ENCODE measurements at regions not wholly inside any gene's neighbourhood (a gene's known extent, or its start where the extent isn't known, plus 50 kb on each side); places are given as distances from the start of the nearest gene placed in this dataset.

DNA sequence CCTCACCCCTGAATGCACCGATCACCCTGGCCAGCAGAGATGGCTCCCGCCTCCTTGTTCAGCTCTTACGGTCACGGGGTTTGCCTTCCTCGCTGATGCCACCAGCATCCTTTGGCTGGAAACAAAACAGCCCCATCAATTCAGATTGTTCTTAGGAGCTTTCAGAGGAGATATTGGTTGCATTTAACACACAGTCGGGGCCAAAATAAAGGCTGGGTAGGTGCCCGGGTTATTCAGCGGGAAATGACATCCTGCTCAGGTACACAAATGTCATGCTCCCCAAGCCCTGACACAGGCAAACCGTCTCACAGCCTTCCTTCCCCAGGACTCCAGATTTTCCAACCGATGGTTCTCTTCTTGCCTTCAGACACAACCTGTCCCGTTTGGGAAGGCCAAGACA lies 62.4 kb upstream of the MEF2A start:
- TF ChIP-seq CTCF (IDR thresholded peaks at IDR 0.05) = no peak
- Histone ChIP-seq H3K9me3 (replicated peaks in 1 of 2; ENCODE audit: control insufficient read depth in 1 of 2, insufficient read depth in 1 of 2, low read length in 2 of 2) (no peaks in the 10 kb centered on the region), H3K9ac (ENCODE audit: insufficient read depth, low read length, poor library complexity, severe bottlenecking) (no peak overlapping the region), H3K79me2 (ENCODE audit: insufficient read depth, low read length) (peaks cover 37% of the 10 kb centered on the region), H3K4me1 (ENCODE audit: control insufficient read depth in 1 of 2, insufficient read depth in 2 of 2, low read length in 2 of 2) (peaks cover 82 to 92% of the 10 kb centered on the region in 2 donors), H3K27ac (ENCODE audit: low read depth in 1 of 2, low read length in 2 of 2) (peak overlapping the region; percentile 1 to 72), H4K20me1 (ENCODE audit: insufficient read depth, low read length) (no peaks in the 10 kb centered on the region), H3K36me3 (replicated peaks in 1 of 2; ENCODE audit: control insufficient read depth in 1 of 2, insufficient read depth in 2 of 2, low read length in 2 of 2) (no peaks in the 10 kb centered on the region), H2AFZ (ENCODE audit: insufficient read depth, low read depth, low read length, poor library complexity, severe bottlenecking) (no peak overlapping the region), H3K4me3 (replicated peaks in 1 of 3; ENCODE audit: low read depth in 2 of 3, low read length in 3 of 3) (no peak overlapping the region), H3K27me3 (ENCODE audit: control insufficient read depth in 2 of 2, insufficient read depth in 2 of 2, low read length in 2 of 2) (no peaks in the 10 kb centered on the region), H3K4me2 (replicated peaks; ENCODE audit: extremely low read depth, low read length, poor library complexity, severe bottlenecking) (peak overlapping the region; percentile 4)
- H3K4me3 Mint-ChIP-seq = no peak overlapping the region
- H3K36me3 Mint-ChIP-seq = peaks cover 17 to 20% of the 10 kb centered on the region in 2 donors
- intact Hi-C loops (cut with micrococcal nuclease) = loop anchor here in 1 of 2 donors (5.0 to 10.0 kb wide), 3 partner anchors 49 to 111 kb away; partner anchors contain the start of gene MEF2A
- H3K9me3 Mint-ChIP-seq = no peaks in the 10 kb centered on the region
- peaks cover 94% of the 10 kb centered on the region for H3K4me1 Mint-ChIP-seq
- peaks cover 0 to 5% (median 0%) of the 10 kb centered on the region in 3 donors for H3K27me3 Mint-ChIP-seq (ENCODE audit: low read depth in 3 of 3)
- peak overlapping the region in 6 of 7 donors; percentile 77 to 90 (median 84) for H3K27ac Mint-ChIP-seq
- no peak for DNase-seq
- WGBS (ENCODE audit: insufficient coverage) = 86% methylated on average over 10 of the region's 11 CpGs

- Histone ChIP-seq H3K79me2 (ENCODE audit: insufficient read depth, low read length) (peaks cover 40% of the 10 kb centered on the region), H4K20me1 (ENCODE audit: insufficient read depth, low read length) (no peaks in the 10 kb centered on the region), H3K9ac (ENCODE audit: insufficient read depth, low read length, poor library complexity, severe bottlenecking) (no peak overlapping the region), H3K27me3 (ENCODE audit: control insufficient read depth in 2 of 2, insufficient read depth in 2 of 2, low read length in 2 of 2) (no peaks in the 10 kb centered on the region), H3K9me3 (replicated peaks in 1 of 2; ENCODE audit: control insufficient read depth in 1 of 2, insufficient read depth in 1 of 2, low read length in 2 of 2) (no peaks in the 10 kb centered on the region), H2AFZ (ENCODE audit: insufficient read depth, low read depth, low read length, poor library complexity, severe bottlenecking) (peak overlapping the region; percentile 9), H3K27ac (ENCODE audit: low read depth in 1 of 2, low read length in 2 of 2) (peak overlapping the region; percentile 51 to 72), H3K4me2 (replicated peaks; ENCODE audit: extremely low read depth, low read length, poor library complexity, severe bottlenecking) (peak overlapping the region; percentile 4), H3K4me1 (ENCODE audit: control insufficient read depth in 1 of 2, insufficient read depth in 2 of 2, low read length in 2 of 2) (peaks cover 85 to 97% of the 10 kb centered on the region in 2 donors), H3K36me3 (replicated peaks in 1 of 2; ENCODE audit: control insufficient read depth in 1 of 2, insufficient read depth in 2 of 2, low read length in 2 of 2) (no peaks in the 10 kb centered on the region), H3K4me3 (replicated peaks in 1 of 3; ENCODE audit: low read depth in 2 of 3, low read length in 3 of 3) (no peak overlapping the region)
- H3K27ac Mint-ChIP-seq = peak overlapping the region; percentile 81 to 95 (median 89)
- H3K27me3 Mint-ChIP-seq (ENCODE audit: low read depth in 3 of 3) = peaks cover 0 to 4% (median 0%) of the 10 kb centered on the region in 3 donors
- H3K4me3 Mint-ChIP-seq = peak overlapping the region; percentile 52 to 59
- peaks cover 0 to 2% (median 0%) of the 10 kb centered on the region in 7 donors for H3K9me3 Mint-ChIP-seq
- no peak for TF ChIP-seq CTCF (IDR thresholded peaks at IDR 0.05)
- peak; percentile 53 to 69 (median 54) for DNase-seq
- H3K36me3 Mint-ChIP-seq = peaks cover 11 to 12% of the 10 kb centered on the region in 2 donors
- 51% methylated on average over 9 of the region's 9 CpGs for WGBS (ENCODE audit: insufficient coverage)
- H3K4me1 Mint-ChIP-seq = peaks cover 97% of the 10 kb centered on the region
- intact Hi-C loops (cut with micrococcal nuclease) = loop anchor here in 1 of 2 donors (5.0 to 10.0 kb wide), 3 partner anchors 49 to 111 kb away; partner anchors contain the start of gene MEF2A
These were observed 61.5 kb upstream of the MEF2A start for GRCh38 chr15:99504071-99504822.
